GM18861 (cell line): ENCODE measurements at regions not wholly inside any gene's neighbourhood (a gene's known extent, or its start where the extent isn't known, plus 50 kb on each side); places are given as distances from the start of the nearest gene placed in this dataset.
"Not testable (repeated sequence)": the region's sequence is repeated elsewhere in the genome, so short reads cannot be mapped to it uniquely, and the experiment has no call there.

ENCODE experiments used
- ATAC-seq: cut with Tn5 transposase; IDR thresholded peaks from one replicate; pipeline ENCODE4 v1.9.1; 2021; ENCODE audit not compliant: unreplicated experiment

DNA sequence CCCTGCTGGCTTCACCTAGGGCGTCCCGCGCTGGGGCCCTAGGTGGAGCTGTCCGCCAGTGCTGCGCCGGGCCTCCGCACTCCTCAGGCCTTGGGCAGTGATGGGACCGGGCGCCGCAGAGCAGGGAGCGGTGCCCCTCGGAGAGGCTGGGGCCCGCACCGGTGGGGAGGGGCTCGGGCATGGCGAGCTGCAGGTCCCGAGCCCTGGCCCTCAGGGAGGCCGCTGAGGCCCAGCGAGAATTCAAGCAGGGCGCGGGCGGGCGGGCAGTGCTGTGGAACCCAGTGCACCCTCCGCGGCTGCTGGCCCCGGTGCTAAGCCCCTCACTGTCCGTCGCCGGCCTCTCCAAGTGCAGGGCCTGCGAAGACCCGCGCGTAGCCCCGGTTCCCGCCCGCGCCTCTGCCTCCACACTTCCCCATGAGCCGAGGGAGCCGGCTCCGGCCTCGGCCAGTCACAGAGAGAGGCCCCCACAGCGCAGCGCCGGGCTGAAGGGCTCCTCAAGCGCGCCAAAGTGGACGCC lies 565.1 kb upstream of the NDST4 start:
- ATAC-seq: no peak

- ATAC-seq: no peak
Measured at GRCh38 chr4:115675719-115676118, 562.3 kb upstream of the NDST4 start.

DNA sequence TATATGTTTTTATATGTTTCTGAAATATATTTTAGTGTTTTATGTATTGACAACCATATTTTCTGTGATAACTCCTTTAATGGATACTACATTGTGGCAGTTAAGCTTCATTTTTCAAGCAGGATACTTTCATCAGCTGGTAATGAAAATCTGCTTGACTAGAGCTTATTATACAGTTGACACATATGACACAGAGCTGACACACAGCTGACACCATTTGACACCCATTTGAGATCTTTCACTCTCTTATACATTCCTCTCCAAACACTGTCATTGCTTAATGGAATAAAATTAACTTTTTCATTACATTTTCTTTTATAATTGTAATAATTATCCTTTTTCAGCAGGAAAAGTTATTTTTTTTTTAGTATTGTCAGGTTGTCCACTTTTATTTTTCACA lies 561.1 kb upstream of the NDST4 start:
- ATAC-seq: no peak

GRCh38 chr4:115671581-115671980 lies 558.2 kb upstream of the NDST4 start:
- no peak for ATAC-seq

- ATAC-seq: no peak
Measured at GRCh38 chr4:115670930-115671329, 557.5 kb upstream of the NDST4 start.

GRCh38 chr4:115668396-115668795 lies 555.0 kb upstream of the NDST4 start:
- no peak for ATAC-seq

DNA sequence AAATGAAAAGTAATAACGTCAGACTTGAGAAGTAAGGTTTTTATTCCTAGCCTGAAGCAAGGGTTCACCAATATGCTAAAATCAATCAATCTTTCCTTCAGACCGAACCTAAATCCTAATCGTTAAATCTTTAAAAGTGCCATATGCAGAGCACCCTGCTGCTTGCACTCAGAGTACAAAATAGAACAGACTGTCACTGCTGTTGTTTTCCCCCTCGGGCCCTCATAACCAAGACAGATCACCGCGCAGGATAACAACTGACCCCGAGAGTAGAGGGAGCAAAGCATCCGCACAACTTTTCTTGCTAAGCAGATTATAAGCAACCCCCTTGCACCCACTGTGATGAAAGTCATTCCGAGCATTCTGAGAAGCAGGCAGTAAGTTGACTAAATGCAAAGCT lies 550.9 kb upstream of the NDST4 start:
- ATAC-seq: no peak

- ATAC-seq: no peak
Measured at GRCh38 chr4:115660465-115660864, 547.0 kb upstream of the NDST4 start.

GRCh38 chr4:115657991-115658650 lies 544.7 kb upstream of the NDST4 start:
- no peak for ATAC-seq

GRCh38 chr4:115655626-115656025 lies 542.2 kb upstream of the NDST4 start:
- no peak for ATAC-seq

GRCh38 chr4:115648786-115649185 lies 535.4 kb upstream of the NDST4 start:
- ATAC-seq: no peak

DNA sequence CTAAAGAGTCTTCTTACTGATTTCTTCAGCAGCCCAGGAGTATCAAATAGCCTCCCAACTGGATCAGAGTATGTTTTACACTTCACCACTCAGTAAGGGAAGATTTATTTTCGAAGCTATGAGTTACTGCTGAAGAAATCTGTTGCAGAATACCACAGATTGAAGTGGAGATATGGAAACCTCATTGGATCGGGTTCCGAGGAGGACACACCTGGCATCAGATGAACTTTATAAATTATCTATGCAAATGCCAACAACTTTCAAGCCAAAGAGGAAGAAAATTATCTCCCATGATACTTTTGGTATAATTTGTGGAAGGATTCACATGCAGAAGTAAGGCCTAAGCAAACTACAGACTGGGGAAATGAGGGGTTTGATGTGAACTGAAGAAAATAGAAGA lies 515.9 kb upstream of the NDST4 start:
- ATAC-seq: no peak

GRCh38 chr4:115609631-115610030 lies 496.2 kb upstream of the NDST4 start:
- no peak for ATAC-seq

- ATAC-seq: no peak
Measured at GRCh38 chr4:115607311-115607710, 493.9 kb upstream of the NDST4 start.

DNA sequence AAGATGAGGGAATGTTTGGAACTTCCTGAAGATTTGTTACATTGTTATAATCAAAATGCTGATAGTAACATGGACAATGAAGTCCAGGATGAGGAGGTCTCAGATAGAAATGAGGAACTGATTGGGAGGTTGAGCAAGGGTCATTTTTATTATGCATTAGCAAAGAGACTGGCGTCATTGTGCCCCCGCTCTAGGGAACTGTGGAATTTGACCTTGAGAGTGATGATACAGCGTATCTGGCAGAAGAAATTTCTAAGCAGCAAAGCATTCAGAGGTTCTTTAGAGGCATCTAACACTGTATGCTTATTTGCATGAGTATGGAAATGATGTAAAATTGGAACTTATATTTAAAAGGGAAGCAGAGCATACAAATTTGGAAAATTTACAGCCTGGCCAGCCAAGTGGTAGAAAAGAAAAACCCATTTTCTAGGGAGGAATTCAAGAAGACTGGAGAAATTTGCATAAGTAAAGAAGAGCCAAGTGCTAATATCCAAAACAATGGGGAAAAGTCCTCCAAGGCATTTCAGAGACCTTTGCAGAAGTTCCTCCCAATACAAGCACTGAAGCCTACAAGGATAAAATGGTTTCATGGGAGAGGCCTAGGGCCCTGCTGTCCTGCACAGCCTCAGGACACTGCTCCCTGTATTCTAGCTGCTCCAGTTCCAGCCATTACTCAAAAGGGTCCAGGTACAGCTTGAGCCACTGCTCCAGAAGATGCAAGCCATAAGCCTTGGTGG lies 483.0 kb upstream of the NDST4 start:
- no peak for ATAC-seq

DNA sequence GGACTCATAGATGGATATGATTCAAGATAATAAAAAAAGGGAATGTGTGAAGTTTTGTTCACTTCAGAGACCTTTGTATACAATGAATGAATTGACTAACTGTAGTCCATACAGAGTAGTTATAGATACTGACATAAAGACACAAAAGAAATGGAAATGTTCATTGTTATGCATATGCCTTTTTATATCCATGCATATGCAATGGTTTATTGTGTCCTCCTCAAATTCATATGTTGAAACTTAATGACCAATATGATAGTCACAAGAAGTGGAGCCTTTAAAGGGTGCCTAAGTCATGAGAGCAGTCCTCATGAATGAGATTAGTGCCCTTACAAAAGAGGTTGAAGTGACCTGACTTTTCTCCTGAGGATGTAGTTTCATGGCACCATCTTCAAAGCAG lies 467.5 kb upstream of the NDST4 start:
- no peak for ATAC-seq

- ATAC-seq: no peak
Measured at GRCh38 chr4:115575851-115576250, 462.4 kb upstream of the NDST4 start.

- no peak for ATAC-seq
Measured at GRCh38 chr4:115562506-115562905, 449.1 kb upstream of the NDST4 start.

- ATAC-seq: no peak
Measured at GRCh38 chr4:115548123-115548522, 434.7 kb upstream of the NDST4 start.

- no peak for ATAC-seq
Measured at GRCh38 chr4:115537387-115537786, 424.0 kb upstream of the NDST4 start.

DNA sequence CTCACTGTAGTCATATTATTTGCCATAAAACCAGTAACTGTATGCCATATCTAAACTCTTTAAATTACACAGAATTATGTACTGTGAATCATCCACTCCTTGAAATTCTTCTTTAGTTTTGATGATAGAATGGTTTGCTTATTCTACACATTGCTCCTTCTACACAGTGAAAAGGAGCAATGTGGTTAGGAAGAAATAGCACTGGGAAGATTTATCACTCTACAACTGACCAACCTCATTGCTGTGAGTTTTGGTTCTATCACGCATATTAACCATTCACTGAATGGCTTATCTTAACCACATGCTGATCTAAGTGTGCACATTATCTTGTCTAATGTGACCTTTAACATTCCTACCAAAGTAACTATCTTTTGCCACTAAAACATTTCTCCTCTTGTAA lies 415.7 kb upstream of the NDST4 start:
- no peak for ATAC-seq

GRCh38 chr4:115519476-115519875 lies 406.1 kb upstream of the NDST4 start:
- ATAC-seq: not testable (repeated sequence)

GRCh38 chr4:115515772-115516171 lies 402.4 kb upstream of the NDST4 start:
- peak; percentile 98 for ATAC-seq
